Tibial artery (tissue), 4 donors: ENCODE measurements at regions not wholly inside any gene's neighbourhood (a gene's known extent, or its start where the extent isn't known, plus 50 kb on each side); places are given as distances from the start of the nearest gene placed in this dataset.
"Not testable (repeated sequence)": the region's sequence is repeated elsewhere in the genome, so short reads cannot be mapped to it uniquely, and the experiment has no call there.

Experiments
- DNase-seq, 2 donors: peaks; one replicate each; pipeline ENCODE4 v3.0.0-alpha.2; 2019
- H3K27ac ChIP-seq, 2 donors: fragments of 200-600 bp; sonication (generic) in 1 of 2; 1 replicate in 1 of 2; 2 replicates in 1 of 2; pipeline ENCODE4 v1.5.1; 2018 to 2019; ENCODE audit warnings: mild to moderate bottlenecking in 1 of 2
- H3K27me3 ChIP-seq, 2 donors: fragments of 200-600 bp; sonication (generic) in 1 of 2; one replicate each; pipeline versions ENCODE4 v1.5.1 to v1.6.0; 2016 to 2019
- H3K36me3 ChIP-seq, 3 donors: fragments of 200-600 bp; sonication (generic) in 2 of 3; one replicate each; pipeline ENCODE4 v1.5.1; 2016 to 2019; ENCODE audit warnings: mild to moderate bottlenecking in 2 of 3
- H3K4me1 ChIP-seq, 4 donors: fragments of 200-600 bp; sonication (generic) in 2 of 4; 1 replicate in 3 of 4; 2 replicates in 1 of 4; pipeline ENCODE4 v1.5.1; 2016 to 2019
- H3K4me3 ChIP-seq, 2 donors: fragments of 200-600 bp; sonication (generic) in 1 of 2; 1 replicate in 1 of 2; 2 replicates in 1 of 2; pipeline ENCODE4 v1.5.1; 2018 to 2019; ENCODE audit warnings: mild to moderate bottlenecking in 2 of 2
- H3K9me3 ChIP-seq, 3 donors: fragments of 200-600 bp; sonication (generic) in 1 of 3; one replicate each; pipeline ENCODE4 v1.5.1; 2016 to 2019
- intact Hi-C: fragments of 100-400 bp; cut with DNase I; formaldehyde crosslinking; loops from one replicate; pipeline ENCODE4 v1.15.0; 2023; ENCODE audit warnings: low total_unique reads
- TF ChIP-seq, protein P1 (sequence below), 2 experiments: fragments of 200-600 bp in 1 of 2; fragments of 450-650 bp in 1 of 2; IDR thresholded peaks; one replicate each; pipeline ENCODE4 v1.5.1; 2017 to 2019; ENCODE audit warnings: antibody characterized with exemption in 2 of 2, mild to moderate bottlenecking in 1 of 2, moderate library complexity in 1 of 2

- Histone ChIP-seq H3K4me3 (no peak overlapping the region), H3K36me3 (no peaks in the 10 kb centered on the region), H3K4me1 (peaks cover 0 to 9% (median 2%) of the 10 kb centered on the region in 4 donors), H3K27ac (no peak overlapping the region), H3K27me3 (peaks cover 0 to 3% of the 10 kb centered on the region in 2 donors), H3K9me3 (no peaks in the 10 kb centered on the region)
- TF ChIP-seq, protein P1, sequence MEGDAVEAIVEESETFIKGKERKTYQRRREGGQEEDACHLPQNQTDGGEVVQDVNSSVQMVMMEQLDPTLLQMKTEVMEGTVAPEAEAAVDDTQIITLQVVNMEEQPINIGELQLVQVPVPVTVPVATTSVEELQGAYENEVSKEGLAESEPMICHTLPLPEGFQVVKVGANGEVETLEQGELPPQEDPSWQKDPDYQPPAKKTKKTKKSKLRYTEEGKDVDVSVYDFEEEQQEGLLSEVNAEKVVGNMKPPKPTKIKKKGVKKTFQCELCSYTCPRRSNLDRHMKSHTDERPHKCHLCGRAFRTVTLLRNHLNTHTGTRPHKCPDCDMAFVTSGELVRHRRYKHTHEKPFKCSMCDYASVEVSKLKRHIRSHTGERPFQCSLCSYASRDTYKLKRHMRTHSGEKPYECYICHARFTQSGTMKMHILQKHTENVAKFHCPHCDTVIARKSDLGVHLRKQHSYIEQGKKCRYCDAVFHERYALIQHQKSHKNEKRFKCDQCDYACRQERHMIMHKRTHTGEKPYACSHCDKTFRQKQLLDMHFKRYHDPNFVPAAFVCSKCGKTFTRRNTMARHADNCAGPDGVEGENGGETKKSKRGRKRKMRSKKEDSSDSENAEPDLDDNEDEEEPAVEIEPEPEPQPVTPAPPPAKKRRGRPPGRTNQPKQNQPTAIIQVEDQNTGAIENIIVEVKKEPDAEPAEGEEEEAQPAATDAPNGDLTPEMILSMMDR (IDR thresholded peaks at IDR 0.05), result no peak
- intact Hi-C loops, result no loop called here
- DNase-seq, result no peak
Measured at GRCh38 chr5:17373814-17374556, 124.0 kb upstream of the TAF11L2 start.

DNA sequence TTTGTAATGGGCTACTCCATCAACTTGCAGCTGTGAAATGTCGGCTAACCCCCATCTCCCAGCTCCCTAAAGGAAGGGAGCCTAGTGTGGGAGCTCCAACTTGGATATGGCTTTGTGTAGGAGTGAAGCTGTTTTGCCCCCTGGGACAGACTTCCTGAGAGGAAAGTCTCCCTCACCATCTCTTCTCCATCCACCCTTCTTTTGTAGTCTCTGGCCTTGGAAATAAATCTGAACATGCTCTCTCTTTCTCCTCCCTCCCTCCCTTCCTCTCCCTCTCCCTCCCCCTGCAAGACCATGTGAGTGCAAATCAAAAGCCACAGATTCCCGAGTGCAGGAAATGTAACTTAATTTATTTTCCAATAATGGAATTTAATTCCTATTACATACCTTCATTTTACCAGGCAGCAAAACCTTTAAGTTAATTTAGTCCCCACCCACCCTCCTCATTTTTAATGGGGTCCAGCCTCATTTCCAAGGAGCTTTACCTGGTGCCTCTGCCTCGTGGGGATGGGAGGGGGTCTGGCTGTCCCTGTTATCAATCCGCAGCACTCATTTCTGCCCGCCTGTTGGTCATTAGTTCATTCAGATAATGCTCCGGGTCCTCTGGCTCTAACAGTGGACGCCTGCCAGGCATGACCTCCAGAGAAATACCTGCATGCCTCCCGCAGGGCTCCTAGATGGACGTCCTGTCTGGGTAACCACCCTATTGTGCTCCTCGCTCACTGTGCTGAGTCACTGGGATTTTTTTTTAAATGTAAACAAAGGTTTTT lies 122.9 kb upstream of the TAF11L2 start:
- Histone ChIP-seq H3K36me3 (no peaks in the 10 kb centered on the region), H3K9me3 (no peaks in the 10 kb centered on the region), H3K27me3 (peaks cover 0 to 3% of the 10 kb centered on the region in 2 donors), H3K4me3 (no peak overlapping the region), H3K4me1 (peaks cover 0 to 13% (median 2%) of the 10 kb centered on the region in 4 donors), H3K27ac (no peak overlapping the region)
- intact Hi-C loops, result no loop called here
- DNase-seq, result no peak
- TF ChIP-seq, protein P1 (IDR thresholded peaks at IDR 0.05), result no peak

- DNase-seq, H3K27ac ChIP-seq, intact Hi-C loops, H3K4me3 ChIP-seq, H3K9me3 ChIP-seq, H3K27me3 ChIP-seq, H3K36me3 ChIP-seq: not testable (repeated sequence)
- peaks cover 0 to 13% (median 2%) of the 10 kb centered on the region in 4 donors for H3K4me1 ChIP-seq
Measured at GRCh38 chr5:17375886-17376285, 122.1 kb upstream of the TAF11L2 start.

- no peak for DNase-seq
- H3K4me1 ChIP-seq, result peaks cover 0 to 13% (median 2%) of the 10 kb centered on the region in 4 donors
- TF ChIP-seq, protein P1 (IDR thresholded peaks at IDR 0.05), result no peak
- H3K4me3 ChIP-seq, result no peak overlapping the region
- no peaks in the 10 kb centered on the region for H3K9me3 ChIP-seq
- intact Hi-C loops, result no loop called here
- peaks cover 0 to 3% of the 10 kb centered on the region in 2 donors for H3K27me3 ChIP-seq
- H3K36me3 ChIP-seq, result no peaks in the 10 kb centered on the region
- no peak overlapping the region for H3K27ac ChIP-seq
Measured at GRCh38 chr5:17378346-17378997, 119.6 kb upstream of the TAF11L2 start.

DNA sequence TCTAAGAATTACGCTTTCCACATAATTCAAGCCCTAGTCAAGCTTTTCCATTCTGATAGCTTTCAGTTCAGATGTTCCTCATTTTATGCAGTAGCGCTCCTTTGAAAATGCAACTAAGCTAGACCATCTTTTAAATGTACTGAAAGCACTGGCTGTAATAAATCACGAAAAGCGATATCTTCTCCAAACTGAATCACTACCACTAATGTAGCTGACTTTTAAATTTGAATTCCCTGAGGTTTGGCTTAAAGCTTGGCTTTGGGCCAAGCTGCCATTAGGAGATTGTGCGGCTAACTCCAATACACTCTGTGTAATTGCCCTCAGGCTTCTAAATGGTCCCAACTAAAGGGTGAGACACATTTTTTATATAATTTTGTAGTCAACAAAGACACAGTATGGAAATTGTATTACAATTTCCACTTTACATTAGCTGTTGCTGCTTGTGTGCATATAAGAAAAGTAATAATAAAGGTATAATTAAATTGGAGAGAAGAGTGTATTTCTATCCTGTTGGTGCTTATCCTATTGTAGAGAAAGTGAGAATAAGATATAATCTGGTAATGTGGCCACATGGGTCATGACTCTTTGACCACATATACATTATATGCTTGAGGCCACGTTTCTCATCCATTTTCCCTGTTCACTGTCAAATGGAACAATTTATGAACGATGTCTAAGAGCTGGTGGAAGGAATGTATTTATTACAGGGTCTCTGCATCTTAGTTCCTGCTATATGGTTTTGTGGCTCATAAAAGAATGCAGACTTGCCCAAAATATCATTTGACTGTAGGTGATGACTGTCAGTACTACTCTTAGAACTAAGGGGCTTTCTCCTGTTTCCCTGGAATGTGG lies 118.7 kb upstream of the TAF11L2 start:
- Histone ChIP-seq H3K4me1 (peaks cover 0 to 13% (median 2%) of the 10 kb centered on the region in 4 donors), H3K27me3 (peaks cover 0 to 3% of the 10 kb centered on the region in 2 donors), H3K27ac (no peak overlapping the region), H3K36me3 (no peaks in the 10 kb centered on the region), H3K9me3 (no peaks in the 10 kb centered on the region), H3K4me3 (no peak overlapping the region)
- no peak for DNase-seq
- intact Hi-C loops, result no loop called here
- TF ChIP-seq, protein P1 (IDR thresholded peaks at IDR 0.05), result no peak
